ENCODE measurements at regions not wholly inside any gene's neighbourhood (a gene's known extent, or its start where the extent isn't known, plus 50 kb on each side); places are given as distances from the start of the nearest gene placed in this dataset.

DNA sequence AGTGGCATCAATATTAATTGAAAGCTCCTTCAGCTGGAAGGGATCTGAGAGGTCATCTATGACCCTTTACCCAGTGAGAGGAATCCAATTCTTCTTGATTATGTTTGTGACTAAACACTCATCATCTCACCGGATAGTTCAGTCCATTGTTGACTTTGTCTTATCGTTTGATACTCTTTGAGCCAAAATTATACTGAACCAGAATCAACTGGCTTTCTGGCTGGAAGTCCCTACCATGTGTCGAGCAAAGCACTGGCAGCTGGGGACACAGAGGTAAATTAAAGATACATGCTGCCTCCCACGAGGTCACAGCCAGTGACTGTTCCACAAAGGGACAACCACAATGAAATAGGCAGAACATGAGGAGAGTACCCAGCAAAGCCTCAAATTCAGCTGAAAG is 91.4 kb upstream of the FHL2 start:
- TF ChIP-seq, protein P1, sequence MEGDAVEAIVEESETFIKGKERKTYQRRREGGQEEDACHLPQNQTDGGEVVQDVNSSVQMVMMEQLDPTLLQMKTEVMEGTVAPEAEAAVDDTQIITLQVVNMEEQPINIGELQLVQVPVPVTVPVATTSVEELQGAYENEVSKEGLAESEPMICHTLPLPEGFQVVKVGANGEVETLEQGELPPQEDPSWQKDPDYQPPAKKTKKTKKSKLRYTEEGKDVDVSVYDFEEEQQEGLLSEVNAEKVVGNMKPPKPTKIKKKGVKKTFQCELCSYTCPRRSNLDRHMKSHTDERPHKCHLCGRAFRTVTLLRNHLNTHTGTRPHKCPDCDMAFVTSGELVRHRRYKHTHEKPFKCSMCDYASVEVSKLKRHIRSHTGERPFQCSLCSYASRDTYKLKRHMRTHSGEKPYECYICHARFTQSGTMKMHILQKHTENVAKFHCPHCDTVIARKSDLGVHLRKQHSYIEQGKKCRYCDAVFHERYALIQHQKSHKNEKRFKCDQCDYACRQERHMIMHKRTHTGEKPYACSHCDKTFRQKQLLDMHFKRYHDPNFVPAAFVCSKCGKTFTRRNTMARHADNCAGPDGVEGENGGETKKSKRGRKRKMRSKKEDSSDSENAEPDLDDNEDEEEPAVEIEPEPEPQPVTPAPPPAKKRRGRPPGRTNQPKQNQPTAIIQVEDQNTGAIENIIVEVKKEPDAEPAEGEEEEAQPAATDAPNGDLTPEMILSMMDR (IDR thresholded peaks at IDR 0.05) = no peak
- no peak for TF ChIP-seq EZH2 (IDR thresholded peaks at IDR 0.05; ENCODE audit: borderline replicate concordance, insufficient read depth, low read depth, low read length, poor library complexity, severe bottlenecking)
